MM.1S (cell line): ENCODE measurements at regions not wholly inside any gene's neighbourhood (a gene's known extent, or its start where the extent isn't known, plus 50 kb on each side); places are given as distances from the start of the nearest gene placed in this dataset.

Experiments
- DNase-seq: peaks from one replicate; pipeline ENCODE4 v3.0.0-alpha.2; 2015
- H2AFZ ChIP-seq: fragments of 300-600 bp; sonication (generic); 2 replicates; pipeline ENCODE4 v1.6.0; 2016; ENCODE audit warnings: antibody characterized with exemption, low read length
- H3F3A ChIP-seq: fragments of 300-600 bp; sonication (generic); 2 replicates; pipeline ENCODE4 v1.6.1; 2016; ENCODE audit warnings: mild to moderate bottlenecking, antibody characterized with exemption, low read length, moderate library complexity, mixed read lengths; ENCODE audit not compliant: insufficient read depth
- H3K27ac ChIP-seq: fragments of 300-600 bp; sonication (generic); 2 replicates; pipeline ENCODE4 v1.5.1; 2016; ENCODE audit warnings: mild to moderate bottlenecking, low read length
- H3K27me3 ChIP-seq: fragments of 300-600 bp; sonication (generic); replicated peaks from 2 replicates; pipeline ENCODE4 v1.6.0; 2016; ENCODE audit warnings: low read length; ENCODE audit not compliant: insufficient read depth
- H3K36me3 ChIP-seq: fragments of 300-600 bp; sonication (generic); replicated peaks from 2 replicates; pipeline ENCODE4 v1.6.1; 2016; ENCODE audit warnings: mild to moderate bottlenecking, low read length, mixed read lengths; ENCODE audit not compliant: insufficient read depth
- H3K4me1 ChIP-seq: fragments of 300-600 bp; sonication (generic); 2 replicates; pipeline ENCODE4 v1.6.1; 2016; ENCODE audit warnings: low read length, mixed read lengths
- H3K4me2 ChIP-seq: fragments of 300-600 bp; sonication (generic); 2 replicates; pipeline ENCODE4 v1.6.0; 2016; ENCODE audit warnings: low read depth, low read length
- H3K4me3 ChIP-seq: fragments of 300-600 bp; sonication (generic); 2 replicates; pipeline ENCODE4 v1.5.1; 2016; ENCODE audit warnings: low read length, mixed read lengths
- H3K79me2 ChIP-seq: fragments of 300-600 bp; sonication (generic); 2 replicates; pipeline ENCODE4 v1.6.1; 2016; ENCODE audit warnings: mixed run types, low read length, mixed read lengths
- H3K9ac ChIP-seq: fragments of 300-600 bp; sonication (generic); 2 replicates; pipeline ENCODE4 v1.6.1; 2016; ENCODE audit warnings: low read length, mixed read lengths
- H3K9me2 ChIP-seq: fragments of 300-600 bp; sonication (generic); replicated peaks from 2 replicates; pipeline ENCODE4 v1.6.1; 2016; ENCODE audit warnings: mild to moderate bottlenecking, low read length, mixed read lengths; ENCODE audit not compliant: insufficient read depth
- H3K9me3 ChIP-seq: fragments of 300-600 bp; sonication (generic); replicated peaks from 2 replicates; pipeline ENCODE4 v1.6.1; 2016; ENCODE audit warnings: mild to moderate bottlenecking, low read length, mixed read lengths; ENCODE audit not compliant: insufficient read depth
- H4K20me1 ChIP-seq: fragments of 300-600 bp; sonication (generic); 2 replicates; pipeline ENCODE4 v1.6.1; 2016; ENCODE audit warnings: mild to moderate bottlenecking, low read length, moderate library complexity, mixed read lengths; ENCODE audit not compliant: insufficient read depth
- EZH2 ChIP-seq: fragments of 300-600 bp; sonication (generic); optimal IDR thresholded peaks from 2 replicates; pipeline ENCODE3; 2017; ENCODE audit warnings: low read depth, mild to moderate bottlenecking, antibody characterized with exemption, low read length, mixed read lengths
- EZH2phosphoT487 ChIP-seq: fragments of 300-600 bp; sonication (generic); IDR thresholded peaks from 2 replicates; pipeline ENCODE4 v1.6.1; 2018; ENCODE audit warnings: antibody characterized with exemption, low read length
- TF ChIP-seq, protein P1 (sequence below): fragments of 300-600 bp; sonication (generic); IDR thresholded peaks from 2 replicates; pipeline ENCODE4 v1.5.1; 2016; ENCODE audit warnings: antibody characterized with exemption, low read length, mixed read lengths

DNA sequence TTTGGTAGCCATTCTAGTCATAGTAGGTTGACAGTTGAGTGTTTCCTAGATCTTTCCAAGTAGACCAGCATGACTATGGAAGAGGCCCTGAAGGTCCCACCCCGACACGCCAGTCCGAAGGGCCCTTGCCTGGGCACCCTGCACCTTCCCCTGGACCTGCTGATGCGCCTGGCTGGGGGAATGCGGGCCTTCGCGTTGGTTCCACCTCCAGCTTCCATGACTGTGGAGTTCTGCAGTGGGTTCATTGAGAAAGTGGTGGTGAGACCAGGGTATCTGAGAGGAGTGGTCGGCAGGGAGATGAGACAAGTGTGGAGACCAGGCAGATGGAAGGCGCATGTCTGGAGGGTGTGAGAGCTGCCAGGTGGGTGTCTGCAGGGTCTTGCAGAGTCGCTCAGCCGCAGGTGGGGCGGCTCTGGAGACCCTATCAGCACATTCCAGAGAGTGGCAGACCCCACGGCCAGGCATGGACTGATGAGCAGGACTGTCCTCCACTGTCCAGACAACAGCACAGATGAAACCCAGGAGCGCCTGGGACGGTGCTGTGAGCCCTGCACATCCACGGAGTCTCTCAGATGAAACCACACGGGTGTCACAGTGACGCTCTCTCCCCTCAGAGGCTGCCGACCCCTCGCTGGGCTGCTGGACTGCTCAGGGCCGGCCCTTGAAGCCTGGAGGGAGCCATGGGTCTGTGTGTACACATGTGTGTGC, 182.5 kb upstream of the HDAC4 start:
- H3K9ac ChIP-seq: no peak overlapping the region
- no peaks in the 10 kb centered on the region for H3K27me3 ChIP-seq
- no peaks in the 10 kb centered on the region for H3K36me3 ChIP-seq
- no peak overlapping the region for H3K27ac ChIP-seq
- no peaks in the 10 kb centered on the region for H4K20me1 ChIP-seq
- no peaks in the 10 kb centered on the region for H3K79me2 ChIP-seq
- H3K4me3 ChIP-seq: no peak overlapping the region
- no peak for DNase-seq
- no peak overlapping the region for H2AFZ ChIP-seq
- no peaks in the 10 kb centered on the region for H3K4me1 ChIP-seq
- H3K4me2 ChIP-seq: no peak overlapping the region
- TF ChIP-seq EZH2 (no peak), EZH2phosphoT487 (no peak)
- TF ChIP-seq, protein P1, sequence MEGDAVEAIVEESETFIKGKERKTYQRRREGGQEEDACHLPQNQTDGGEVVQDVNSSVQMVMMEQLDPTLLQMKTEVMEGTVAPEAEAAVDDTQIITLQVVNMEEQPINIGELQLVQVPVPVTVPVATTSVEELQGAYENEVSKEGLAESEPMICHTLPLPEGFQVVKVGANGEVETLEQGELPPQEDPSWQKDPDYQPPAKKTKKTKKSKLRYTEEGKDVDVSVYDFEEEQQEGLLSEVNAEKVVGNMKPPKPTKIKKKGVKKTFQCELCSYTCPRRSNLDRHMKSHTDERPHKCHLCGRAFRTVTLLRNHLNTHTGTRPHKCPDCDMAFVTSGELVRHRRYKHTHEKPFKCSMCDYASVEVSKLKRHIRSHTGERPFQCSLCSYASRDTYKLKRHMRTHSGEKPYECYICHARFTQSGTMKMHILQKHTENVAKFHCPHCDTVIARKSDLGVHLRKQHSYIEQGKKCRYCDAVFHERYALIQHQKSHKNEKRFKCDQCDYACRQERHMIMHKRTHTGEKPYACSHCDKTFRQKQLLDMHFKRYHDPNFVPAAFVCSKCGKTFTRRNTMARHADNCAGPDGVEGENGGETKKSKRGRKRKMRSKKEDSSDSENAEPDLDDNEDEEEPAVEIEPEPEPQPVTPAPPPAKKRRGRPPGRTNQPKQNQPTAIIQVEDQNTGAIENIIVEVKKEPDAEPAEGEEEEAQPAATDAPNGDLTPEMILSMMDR: no peak
- no peaks in the 10 kb centered on the region for H3F3A ChIP-seq
- no peaks in the 10 kb centered on the region for H3K9me3 ChIP-seq
- no peaks in the 10 kb centered on the region for H3K9me2 ChIP-seq

DNA sequence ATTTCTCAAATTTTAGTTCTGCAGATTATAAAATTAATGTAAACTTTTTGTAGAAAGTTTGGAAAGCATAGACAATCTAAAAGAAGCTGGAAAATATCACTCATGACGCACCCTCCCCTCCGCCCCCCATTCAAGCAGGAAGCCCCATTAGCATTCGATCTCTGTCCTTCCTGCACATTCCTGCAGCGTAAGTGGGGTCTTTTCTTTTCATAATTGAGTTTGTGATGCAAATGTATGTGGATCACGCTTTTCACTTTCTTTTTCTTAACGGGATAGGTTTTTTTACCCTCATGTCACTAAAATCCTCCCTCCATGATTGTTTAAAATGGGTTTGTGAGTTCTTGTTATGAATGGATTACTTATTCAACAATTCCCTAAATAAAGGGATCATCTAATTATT, 181.7 kb upstream of the HDAC4 start:
- Histone ChIP-seq H2AFZ (no peak overlapping the region), H3K27ac (no peak overlapping the region), H3K9me2 (no peaks in the 10 kb centered on the region), H3K4me1 (no peaks in the 10 kb centered on the region), H3K4me3 (no peak overlapping the region), H4K20me1 (no peaks in the 10 kb centered on the region), H3K4me2 (no peak overlapping the region), H3K9me3 (no peaks in the 10 kb centered on the region), H3K79me2 (no peaks in the 10 kb centered on the region), H3F3A (no peaks in the 10 kb centered on the region), H3K36me3 (no peaks in the 10 kb centered on the region), H3K27me3 (no peaks in the 10 kb centered on the region), H3K9ac (no peak overlapping the region)
- TF ChIP-seq EZH2phosphoT487 (no peak), EZH2 (no peak)
- TF ChIP-seq, protein P1: no peak
- DNase-seq: no peak

DNA sequence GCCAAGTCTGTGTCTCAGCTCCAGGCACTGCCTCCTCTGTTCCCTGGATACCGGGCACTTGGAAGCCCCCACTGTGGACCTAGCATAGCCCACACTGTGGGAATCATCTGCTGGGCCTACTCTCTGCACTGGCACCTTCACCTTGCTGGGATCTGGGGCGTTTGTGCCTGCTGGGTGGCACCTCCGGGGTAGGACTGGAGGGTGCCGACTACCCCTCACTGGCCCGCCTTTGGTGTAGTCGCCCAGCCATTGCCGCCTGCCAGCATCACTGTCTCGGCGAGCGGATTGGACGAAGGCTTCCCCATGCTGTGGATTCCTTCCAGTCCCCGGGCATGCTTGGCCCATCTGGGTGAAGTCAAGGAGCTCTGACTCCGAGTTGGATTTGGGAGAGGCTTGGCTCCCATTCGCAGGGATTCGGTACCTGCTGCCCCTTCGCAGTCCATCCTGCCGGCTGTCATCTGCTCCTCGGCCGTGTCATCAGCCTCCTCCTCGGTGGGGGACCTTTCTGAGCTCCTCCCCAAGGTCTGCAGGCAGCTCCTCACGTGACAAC, 180.6 kb upstream of the HDAC4 start:
- no peak for TF ChIP-seq EZH2phosphoT487
- TF ChIP-seq, protein P1: no peak
- no peak for TF ChIP-seq EZH2
- H3K9me3 ChIP-seq: no peaks in the 10 kb centered on the region
- DNase-seq: no peak
- no peak overlapping the region for H3K4me3 ChIP-seq
- no peak overlapping the region for H2AFZ ChIP-seq
- H3K4me1 ChIP-seq: no peaks in the 10 kb centered on the region
- H3K27ac ChIP-seq: no peak overlapping the region
- H3K4me2 ChIP-seq: no peak overlapping the region
- H3K9ac ChIP-seq: no peak overlapping the region
- no peaks in the 10 kb centered on the region for H3F3A ChIP-seq
- H3K27me3 ChIP-seq: no peaks in the 10 kb centered on the region
- no peaks in the 10 kb centered on the region for H3K36me3 ChIP-seq
- no peaks in the 10 kb centered on the region for H4K20me1 ChIP-seq
- H3K9me2 ChIP-seq: no peaks in the 10 kb centered on the region
- no peaks in the 10 kb centered on the region for H3K79me2 ChIP-seq
